GM12878 (cell line): ENCODE measurements at regions not wholly inside any gene's neighbourhood (a gene's known extent, or its start where the extent isn't known, plus 50 kb on each side); places are given as distances from the start of the nearest gene placed in this dataset.

Experiments
- CBX5 ChIP-seq: sonication (generic); IDR thresholded peaks from 2 replicates; pipeline ENCODE4 v1.6.1; 2016; ENCODE audit warnings: low read depth, moderate library complexity, mild to moderate bottlenecking, inconsistent platforms
- E4F1 ChIP-seq: fragments of 450-650 bp; IDR thresholded peaks from 2 replicates; pipeline ENCODE4 v1.6.1; 2018; ENCODE audit warnings: borderline replicate concordance, mild to moderate bottlenecking; ENCODE audit not compliant: partially characterized antibody
- HDAC2 ChIP-seq: fragments of 200-600 bp; sonication (generic); IDR thresholded peaks from 2 replicates; pipeline ENCODE4 v1.6.1; 2017
- MTA3 ChIP-seq: IDR thresholded peaks from 2 replicates; pipeline ENCODE4 v1.6.1; 2012; ENCODE audit warnings: low read length, inconsistent platforms, borderline replicate concordance
- POLR2A ChIP-seq: IDR thresholded peaks from 2 replicates; pipeline ENCODE4 v1.6.1; 2011; ENCODE audit warnings: low read depth, mild to moderate bottlenecking, low read length
- REST ChIP-seq: IDR thresholded peaks from 2 replicates; pipeline ENCODE4 v1.6.1; 2012; ENCODE audit warnings: mild to moderate bottlenecking, low read depth, low read length
- SMC3 ChIP-seq: IDR thresholded peaks from 2 replicates; pipeline ENCODE4 v1.6.1; 2011; ENCODE audit warnings: low read length, improper control_type of control experiment, borderline replicate concordance
- SP1 ChIP-seq: IDR thresholded peaks from one replicate; pipeline ENCODE4 v1.6.1; 2011; ENCODE audit warnings: low read depth, low read length
- STAT3 ChIP-seq: IDR thresholded peaks from 2 replicates; pipeline ENCODE4 v1.6.1; 2011; ENCODE audit warnings: low read depth, low read length, improper control_type of control experiment
- ZNF274 ChIP-seq: IDR thresholded peaks from one replicate; pipeline ENCODE4 v1.8.0; 2011; ENCODE audit not compliant: insufficient read length, insufficient read depth
- TF ChIP-seq, protein P1 (sequence below), 3 experiments: IDR thresholded peaks in 2 of 3; conservative IDR thresholded peaks in 1 of 3; 2 replicates each; pipeline ENCODE4 v1.5.1; 2011; ENCODE audit warnings: low read depth in 3 of 3, low read length in 3 of 3, mild to moderate bottlenecking in 3 of 3, control low read depth in 2 of 3, moderate library complexity in 2 of 3, inconsistent platforms in 1 of 3, mixed read lengths in 1 of 3; ENCODE audit not compliant: control insufficient read depth in 2 of 3, insufficient read depth in 1 of 3; ENCODE audit errors: extremely low read depth in 1 of 3
- TF ChIP-seq, protein P2 (sequence below): IDR thresholded peaks from 2 replicates; pipeline ENCODE4 v1.6.1; 2011; ENCODE audit warnings: low read depth, mild to moderate bottlenecking, low read length, moderate library complexity, borderline replicate concordance; ENCODE audit errors: extremely low read depth

DNA sequence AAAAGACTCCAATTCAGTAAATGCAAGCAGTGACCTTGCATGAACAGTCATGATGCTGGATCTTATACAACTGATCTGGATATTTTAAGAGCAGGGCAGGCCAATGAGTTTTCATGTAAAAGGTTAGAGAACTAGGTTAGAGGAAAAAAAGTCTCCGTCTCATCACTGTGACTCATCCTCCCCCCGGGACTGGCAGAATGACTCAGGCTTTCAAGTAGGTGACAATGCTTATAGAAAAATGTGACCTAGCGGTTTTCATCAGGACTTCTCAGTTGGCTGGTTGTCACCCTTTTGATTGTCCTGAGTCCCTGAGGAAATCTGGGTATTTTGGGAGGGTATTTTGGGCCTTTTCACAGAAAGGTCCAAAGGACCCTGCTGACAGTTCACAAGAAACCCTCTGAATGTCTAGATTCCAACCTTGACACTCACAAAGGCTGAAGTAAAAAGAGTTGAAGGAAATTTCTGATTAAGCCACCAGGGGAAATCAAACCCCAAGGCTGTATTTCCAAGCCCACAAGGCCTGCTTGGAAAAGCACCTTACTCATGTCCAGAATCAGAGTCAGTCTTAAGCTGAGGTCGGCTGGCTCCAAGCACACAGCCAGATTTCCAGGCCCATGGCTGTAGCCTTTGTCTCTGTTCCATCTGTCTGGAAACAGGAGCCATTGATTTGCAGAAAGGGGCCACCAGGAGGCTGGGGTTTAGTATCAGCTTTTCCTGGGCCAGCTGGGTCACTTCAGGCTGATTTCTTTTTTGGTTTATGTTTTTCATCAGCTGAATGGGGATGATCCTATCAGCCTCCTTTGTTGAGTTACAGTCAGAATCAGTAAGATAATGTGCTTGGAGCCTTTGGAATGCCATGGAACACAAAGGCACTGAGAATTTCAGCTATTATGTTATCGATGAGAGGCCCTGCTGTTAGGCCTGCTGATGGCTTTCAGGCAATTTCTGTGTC is 226.4 kb upstream of the HABP2 start:
- TF ChIP-seq SMC3 (no peak), E4F1 (no peak), REST (no peak), MTA3 (no peak), POLR2A (no peak), CBX5 (no peak), HDAC2 (no peak), STAT3 (no peak), ZNF274 (no peak), SP1 (peak; percentile 12)
- TF ChIP-seq, protein P1, sequence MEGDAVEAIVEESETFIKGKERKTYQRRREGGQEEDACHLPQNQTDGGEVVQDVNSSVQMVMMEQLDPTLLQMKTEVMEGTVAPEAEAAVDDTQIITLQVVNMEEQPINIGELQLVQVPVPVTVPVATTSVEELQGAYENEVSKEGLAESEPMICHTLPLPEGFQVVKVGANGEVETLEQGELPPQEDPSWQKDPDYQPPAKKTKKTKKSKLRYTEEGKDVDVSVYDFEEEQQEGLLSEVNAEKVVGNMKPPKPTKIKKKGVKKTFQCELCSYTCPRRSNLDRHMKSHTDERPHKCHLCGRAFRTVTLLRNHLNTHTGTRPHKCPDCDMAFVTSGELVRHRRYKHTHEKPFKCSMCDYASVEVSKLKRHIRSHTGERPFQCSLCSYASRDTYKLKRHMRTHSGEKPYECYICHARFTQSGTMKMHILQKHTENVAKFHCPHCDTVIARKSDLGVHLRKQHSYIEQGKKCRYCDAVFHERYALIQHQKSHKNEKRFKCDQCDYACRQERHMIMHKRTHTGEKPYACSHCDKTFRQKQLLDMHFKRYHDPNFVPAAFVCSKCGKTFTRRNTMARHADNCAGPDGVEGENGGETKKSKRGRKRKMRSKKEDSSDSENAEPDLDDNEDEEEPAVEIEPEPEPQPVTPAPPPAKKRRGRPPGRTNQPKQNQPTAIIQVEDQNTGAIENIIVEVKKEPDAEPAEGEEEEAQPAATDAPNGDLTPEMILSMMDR (IDR thresholded peaks at IDR 0.05 in 2 of 3, conservative IDR thresholded peaks at IDR 0.05 in 1 of 3; ENCODE audit: control insufficient read depth in 2 of 3, extremely low read depth in 1 of 3, insufficient read depth in 1 of 3, low read depth in 3 of 3, low read length in 3 of 3) = no peak; a peak in 1 of 6 replicates
- TF ChIP-seq, protein P2, sequence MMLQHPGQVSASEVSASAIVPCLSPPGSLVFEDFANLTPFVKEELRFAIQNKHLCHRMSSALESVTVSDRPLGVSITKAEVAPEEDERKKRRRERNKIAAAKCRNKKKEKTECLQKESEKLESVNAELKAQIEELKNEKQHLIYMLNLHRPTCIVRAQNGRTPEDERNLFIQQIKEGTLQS = no peak
